ENCODE measurements at regions not wholly inside any gene's neighbourhood (a gene's known extent, or its start where the extent isn't known, plus 50 kb on each side); places are given as distances from the start of the nearest gene placed in this dataset.

GRCh38 chr2:63775191-63775590, 66.5 kb upstream of the UGP2 start:
- Histone ChIP-seq H3K4me1 (peaks cover 0 to 8% of the 10 kb centered on the region in 2 donors), H3K36me3 (no peaks in the 10 kb centered on the region), H3K27me3 (no peaks in the 10 kb centered on the region), H3K27ac (no peak overlapping the region), H3K4me3 (no peak overlapping the region), H3K9me3 (no peaks in the 10 kb centered on the region)
- DNase-seq, result no peak
- intact Hi-C loops (cut with DNase I; ENCODE audit: low total_unique reads), result no loop called here
- no peak for TF ChIP-seq CTCF (IDR thresholded peaks at IDR 0.05 in 4 of 5, conservative IDR thresholded peaks at IDR 0.05 in 1 of 5)
- no peak for TF ChIP-seq POLR2A (IDR thresholded peaks at IDR 0.05)
- in situ Hi-C loops (cut with MboI; ENCODE audit: low sequenced_read_pairs in 4 of 4), result no loop called here
- no peak for ATAC-seq

- ATAC-seq, result no peak
- no peaks in the 10 kb centered on the region for H3K36me3 ChIP-seq
- H3K9me3 ChIP-seq, result no peaks in the 10 kb centered on the region
- in situ Hi-C loops (cut with MboI; ENCODE audit: low sequenced_read_pairs in 4 of 4) (no loop called here), intact Hi-C loops (cut with DNase I; ENCODE audit: low total_unique reads) (no loop called here)
- H3K4me3 ChIP-seq, result no peak overlapping the region
- DNase-seq, result no peak
- no peak for TF ChIP-seq CTCF (IDR thresholded peaks at IDR 0.05 in 4 of 5, conservative IDR thresholded peaks at IDR 0.05 in 1 of 5)
- TF ChIP-seq POLR2A (IDR thresholded peaks at IDR 0.05), result no peak
- H3K4me1 ChIP-seq, result peaks cover 6 to 19% of the 10 kb centered on the region in 2 donors
- no peak overlapping the region for H3K27ac ChIP-seq
- H3K27me3 ChIP-seq, result no peaks in the 10 kb centered on the region
Observed at GRCh38 chr2:63776382-63776781, 65.3 kb upstream of the UGP2 start.

GRCh38 chr2:63777816-63778215, 63.9 kb upstream of the UGP2 start:
- Histone ChIP-seq H3K9me3 (no peaks in the 10 kb centered on the region), H3K36me3 (no peaks in the 10 kb centered on the region), H3K27ac (no peak overlapping the region), H3K27me3 (no peaks in the 10 kb centered on the region), H3K4me1 (peaks cover 6 to 21% of the 10 kb centered on the region in 2 donors), H3K4me3 (no peak overlapping the region)
- intact Hi-C loops (cut with DNase I; ENCODE audit: low total_unique reads) (no loop called here), in situ Hi-C loops (cut with MboI; ENCODE audit: low sequenced_read_pairs in 4 of 4) (no loop called here)
- ATAC-seq, result no peak
- TF ChIP-seq POLR2A (IDR thresholded peaks at IDR 0.05) (no peak), CTCF (IDR thresholded peaks at IDR 0.05 in 4 of 5, conservative IDR thresholded peaks at IDR 0.05 in 1 of 5) (no peak)
- no peak for DNase-seq

- no peaks in the 10 kb centered on the region for H3K9me3 ChIP-seq
- TF ChIP-seq POLR2A (IDR thresholded peaks at IDR 0.05) (no peak), CTCF (IDR thresholded peaks at IDR 0.05 in 4 of 5, conservative IDR thresholded peaks at IDR 0.05 in 1 of 5) (no peak)
- no peak overlapping the region for H3K27ac ChIP-seq
- no peaks in the 10 kb centered on the region for H3K27me3 ChIP-seq
- DNase-seq, result no peak
- in situ Hi-C loops (cut with MboI; ENCODE audit: low sequenced_read_pairs in 4 of 4), result no loop called here
- H3K4me1 ChIP-seq, result peaks cover 6 to 21% of the 10 kb centered on the region in 2 donors
- intact Hi-C loops (cut with DNase I; ENCODE audit: low total_unique reads), result no loop called here
- ATAC-seq, result no peak
- H3K36me3 ChIP-seq, result no peaks in the 10 kb centered on the region
- no peak overlapping the region for H3K4me3 ChIP-seq
Observed at GRCh38 chr2:63778391-63778790, 63.3 kb upstream of the UGP2 start.

GRCh38 chr2:63780518-63781155, 61.1 kb upstream of the UGP2 start:
- H3K4me3 ChIP-seq, result no peak overlapping the region
- H3K27me3 ChIP-seq, result no peaks in the 10 kb centered on the region
- H3K4me1 ChIP-seq, result peaks cover 6 to 21% of the 10 kb centered on the region in 2 donors
- no peak for DNase-seq
- no peaks in the 10 kb centered on the region for H3K36me3 ChIP-seq
- no peak overlapping the region for H3K27ac ChIP-seq
- TF ChIP-seq POLR2A (IDR thresholded peaks at IDR 0.05) (no peak), CTCF (IDR thresholded peaks at IDR 0.05 in 4 of 5, conservative IDR thresholded peaks at IDR 0.05 in 1 of 5) (no peak)
- no peaks in the 10 kb centered on the region for H3K9me3 ChIP-seq
- in situ Hi-C loops (cut with MboI; ENCODE audit: low sequenced_read_pairs in 4 of 4) (no loop called here), intact Hi-C loops (cut with DNase I; ENCODE audit: low total_unique reads) (no loop called here)
- ATAC-seq, result no peak

All from gastrocnemius medialis (tissue), 4 donors.